Non-pigmented ciliary epithelial cell (primary cell): ENCODE measurements at regions not wholly inside any gene's neighbourhood (a gene's known extent, or its start where the extent isn't known, plus 50 kb on each side); places are given as distances from the start of the nearest gene placed in this dataset.
"Not testable (repeated sequence)": the region's sequence is repeated elsewhere in the genome, so short reads cannot be mapped to it uniquely, and the experiment has no call there.

Experiments used
- DNase-seq: peaks from one replicate; pipeline ENCODE4 v3.0.0-alpha.2; 2010; ENCODE audit warnings: low read depth

- DNase-seq, result no peak
These were observed 125.3 kb upstream of the CADM1 start for GRCh38 chr11:115629456-115630015.

- DNase-seq, result no peak
These were observed 123.6 kb upstream of the CADM1 start for GRCh38 chr11:115627666-115628460.

GRCh38 chr11:115627071-115627470 is 122.9 kb upstream of the CADM1 start:
- no peak for DNase-seq

GRCh38 chr11:115626414-115626813 is 122.2 kb upstream of the CADM1 start:
- no peak for DNase-seq

GRCh38 chr11:115625502-115625901 is 121.3 kb upstream of the CADM1 start:
- no peak for DNase-seq

GRCh38 chr11:115624065-115624464 is 119.8 kb upstream of the CADM1 start:
- DNase-seq, result no peak

GRCh38 chr11:115623021-115623451 is 118.8 kb upstream of the CADM1 start:
- peak; percentile 89 for DNase-seq

GRCh38 chr11:115618428-115618827 is 114.2 kb upstream of the CADM1 start:
- no peak for DNase-seq

GRCh38 chr11:115617767-115618166 is 113.6 kb upstream of the CADM1 start:
- no peak for DNase-seq

GRCh38 chr11:115616971-115617370 is 112.8 kb upstream of the CADM1 start:
- DNase-seq, result no peak

- peak; percentile 46 for DNase-seq
These were observed 109.9 kb upstream of the CADM1 start for GRCh38 chr11:115613986-115614632.

GRCh38 chr11:115613004-115613403 is 108.8 kb upstream of the CADM1 start:
- no peak for DNase-seq

GRCh38 chr11:115612046-115612730 is 108.0 kb upstream of the CADM1 start:
- no peak for DNase-seq

GRCh38 chr11:115611343-115611742 is 107.1 kb upstream of the CADM1 start:
- DNase-seq, result no peak

GRCh38 chr11:115610908-115611307 is 106.7 kb upstream of the CADM1 start:
- DNase-seq, result no peak

GRCh38 chr11:115610234-115610633 is 106.0 kb upstream of the CADM1 start:
- DNase-seq, result not testable (repeated sequence)

GRCh38 chr11:115608976-115609375 is 104.8 kb upstream of the CADM1 start:
- no peak for DNase-seq

GRCh38 chr11:115607621-115608221 is 103.5 kb upstream of the CADM1 start:
- no peak for DNase-seq

- DNase-seq, result no peak
These were observed 102.4 kb upstream of the CADM1 start for GRCh38 chr11:115606498-115607220.

- no peak for DNase-seq
These were observed 101.8 kb upstream of the CADM1 start for GRCh38 chr11:115605871-115606497.

GRCh38 chr11:115605397-115605796 is 101.2 kb upstream of the CADM1 start:
- not testable (repeated sequence) for DNase-seq
